OCI-M1 (cell line): ENCODE measurements at regions not wholly inside any gene's neighbourhood (a gene's known extent, or its start where the extent isn't known, plus 50 kb on each side); places are given as distances from the start of the nearest gene placed in this dataset.

Experiments
- DNase-seq: peaks from one replicate; lab custom pipeline; 2025; lab: John Stamatoyannopoulos, UW

DNA sequence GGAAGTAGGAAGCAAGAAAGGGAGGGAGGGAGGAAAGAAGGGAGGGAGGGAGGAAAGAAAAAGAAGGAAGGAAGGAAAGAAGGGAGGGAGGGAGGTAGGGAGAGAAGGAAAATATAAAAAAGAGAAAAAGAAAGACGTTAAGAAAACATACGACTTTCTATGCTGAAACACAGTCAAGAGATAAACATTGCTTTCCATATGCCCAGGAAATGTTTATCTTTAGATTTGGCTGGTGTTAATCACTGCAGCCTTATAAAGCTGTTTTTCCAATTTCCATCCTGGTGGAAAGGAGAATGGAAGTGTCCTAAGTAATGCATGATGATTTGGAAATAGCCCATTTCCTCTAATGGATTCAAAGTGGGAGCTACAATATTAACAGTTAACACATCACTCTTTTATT is 524.3 kb downstream of the MTRR start:
- DNase-seq = no peak

DNA sequence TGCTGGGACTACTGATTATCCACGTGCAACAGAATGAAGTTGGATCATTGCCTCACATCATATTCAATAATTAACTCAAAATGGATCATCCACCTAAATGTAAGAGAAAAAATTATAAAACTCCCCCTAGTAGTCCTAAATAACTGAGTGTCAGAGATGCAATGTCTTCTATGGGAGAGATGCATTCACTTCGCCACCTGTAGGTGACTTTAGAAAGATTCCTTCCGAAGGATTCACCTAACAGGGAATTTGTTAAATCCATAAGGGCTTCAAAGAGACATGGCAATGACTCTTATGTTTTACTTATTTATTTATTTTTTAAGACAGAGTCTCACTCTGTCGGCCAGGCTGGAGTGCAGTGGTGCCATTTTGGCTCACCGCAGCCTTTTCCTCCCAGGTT is 526.0 kb downstream of the MTRR start:
- no peak for DNase-seq

DNA sequence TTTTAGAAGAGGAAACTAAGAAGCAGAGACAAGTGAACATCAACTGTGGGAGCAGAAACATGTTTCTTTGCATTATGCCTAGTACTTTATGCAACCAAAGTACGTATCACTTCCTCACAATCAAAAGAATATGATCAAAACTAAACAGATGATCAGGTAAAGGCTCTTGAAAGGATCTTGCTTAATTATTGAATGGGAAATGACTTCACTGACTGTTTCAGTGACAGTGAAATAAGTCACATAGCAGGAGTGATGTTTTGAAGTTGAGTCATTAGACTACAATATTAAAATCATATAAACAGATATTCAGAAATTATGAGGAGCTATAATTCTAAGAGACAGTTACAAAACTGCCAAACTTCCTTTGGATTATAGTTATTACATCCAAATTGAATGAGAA is 527.3 kb downstream of the MTRR start:
- no peak for DNase-seq

DNA sequence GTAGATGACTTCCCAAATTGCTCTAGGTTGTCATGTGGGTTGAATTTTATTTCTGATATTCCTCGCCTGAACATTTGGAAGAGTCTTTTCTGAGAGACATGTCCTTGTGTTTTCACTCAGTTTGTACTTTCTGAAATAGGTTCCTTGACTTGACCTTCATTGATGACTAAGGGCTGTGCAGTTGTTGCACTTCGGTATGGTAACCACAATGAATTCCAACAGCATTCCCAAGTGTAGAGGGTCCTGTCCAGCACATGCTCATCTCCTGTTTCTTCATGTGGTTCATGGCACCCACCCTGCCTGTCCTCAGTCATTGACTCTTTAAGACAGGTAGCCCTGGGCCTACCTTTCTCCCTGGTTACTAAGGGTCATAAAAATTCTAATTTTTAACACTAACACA is 527.8 kb downstream of the MTRR start:
- DNase-seq = no peak

DNA sequence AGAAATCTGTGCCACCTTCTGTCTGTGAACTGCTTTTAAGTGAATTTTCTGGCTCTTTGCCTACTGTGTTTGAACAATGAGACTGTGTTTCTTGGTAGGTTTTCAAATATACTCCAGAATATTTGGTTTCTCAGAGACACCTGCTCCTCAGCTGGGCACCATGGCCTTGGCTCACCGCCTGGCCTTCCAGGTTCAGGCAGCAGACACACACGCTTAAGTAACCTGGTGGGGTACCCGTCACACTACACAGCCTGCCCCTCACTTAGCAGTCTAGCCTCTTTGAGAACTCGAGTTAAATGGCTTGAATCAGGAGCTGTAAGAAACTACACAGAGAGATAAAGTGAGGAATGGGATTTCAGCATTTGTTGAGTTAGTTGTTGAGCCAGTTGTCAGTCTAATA is 530.5 kb downstream of the MTRR start:
- DNase-seq = no peak

DNA sequence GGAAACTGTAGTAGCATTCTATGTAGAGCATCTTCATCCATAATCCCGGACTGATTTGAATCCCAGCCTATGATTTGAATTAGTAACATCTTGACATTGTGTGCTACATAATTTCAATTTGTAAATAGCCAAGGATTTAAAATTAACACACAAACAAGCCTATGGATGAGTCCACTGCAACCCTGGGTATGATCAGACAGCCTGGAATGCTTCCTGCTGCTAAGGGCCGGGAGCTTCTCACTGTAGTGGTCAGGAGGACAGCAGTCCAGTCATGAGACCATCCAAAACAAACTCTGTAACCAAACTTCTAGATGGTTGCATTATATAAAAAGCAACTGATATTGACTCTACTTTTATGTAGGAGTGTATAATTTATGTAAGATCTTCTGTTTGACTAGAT is 539.3 kb downstream of the MTRR start:
- DNase-seq = no peak

DNA sequence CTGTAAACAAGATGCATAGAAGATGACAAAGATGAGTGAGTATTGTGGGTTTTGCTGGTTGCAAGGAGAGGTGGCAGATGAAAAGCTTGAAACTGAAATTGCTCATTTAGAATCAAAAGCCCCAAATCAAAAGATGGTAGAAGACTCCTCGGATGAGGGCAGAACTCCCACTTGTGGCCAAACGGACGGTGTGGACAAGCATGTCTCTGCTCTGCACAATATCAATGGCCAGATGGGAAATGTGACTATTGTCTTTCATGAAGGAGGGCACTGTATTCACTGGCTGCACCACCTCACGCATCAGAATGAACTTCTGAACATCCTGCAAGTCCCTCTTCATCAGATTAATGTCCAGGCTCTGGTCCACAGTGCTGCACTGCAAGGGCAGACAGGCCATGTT is 541.7 kb downstream of the MTRR start:
- no peak for DNase-seq

DNA sequence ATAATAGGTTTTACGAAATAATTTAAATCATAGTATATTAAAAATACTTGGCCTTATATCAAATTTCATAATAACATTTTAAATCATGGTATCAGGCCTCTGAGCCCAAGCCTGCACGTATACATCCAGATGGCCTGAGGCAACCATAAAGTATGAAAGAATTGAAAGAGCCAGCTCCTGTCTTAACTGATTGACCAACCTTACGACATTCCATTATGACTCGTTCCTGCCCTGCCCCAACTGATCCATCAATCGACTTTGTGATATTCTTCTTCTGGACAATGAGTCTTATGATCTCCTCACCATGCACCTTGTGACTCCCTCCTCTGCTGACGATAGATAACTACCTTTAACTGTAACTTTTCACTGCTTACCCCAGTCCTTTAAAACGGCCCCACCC is 545.0 kb downstream of the MTRR start:
- DNase-seq = no peak

DNA sequence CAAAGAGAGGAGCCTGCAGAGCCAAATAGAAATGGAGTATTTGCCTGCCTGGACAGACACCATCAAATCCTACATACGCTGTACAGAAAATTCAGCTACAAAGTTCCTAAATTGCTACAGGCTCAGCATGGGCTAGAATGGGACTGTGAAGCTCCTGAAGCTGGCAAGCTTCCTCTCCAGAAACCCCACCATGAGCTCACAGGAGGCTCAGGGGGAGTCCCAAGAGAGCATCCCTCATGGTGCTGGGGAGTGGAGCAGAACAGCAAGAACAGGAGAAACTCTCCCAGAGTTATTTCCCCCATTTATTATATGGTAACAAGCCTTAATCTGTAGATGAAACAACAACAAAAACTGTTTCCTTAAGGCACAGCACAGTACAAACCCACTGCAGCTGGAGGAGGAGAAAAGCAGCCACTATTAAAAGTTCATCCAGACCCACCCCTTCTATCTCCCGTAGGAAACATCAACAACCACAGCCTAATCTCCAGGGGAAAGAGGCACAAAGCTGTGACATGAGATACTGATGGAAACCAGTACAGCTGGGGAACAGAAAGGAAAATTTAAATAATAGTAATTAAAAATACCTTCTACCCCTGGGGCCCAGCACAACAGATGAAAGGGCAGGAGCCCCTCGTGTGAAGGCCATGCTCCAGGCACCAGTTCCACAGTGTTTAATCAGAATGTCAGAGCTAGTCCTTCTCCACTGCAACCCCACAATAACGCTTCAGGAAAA is 548.5 kb downstream of the MTRR start:
- DNase-seq = no peak

DNA sequence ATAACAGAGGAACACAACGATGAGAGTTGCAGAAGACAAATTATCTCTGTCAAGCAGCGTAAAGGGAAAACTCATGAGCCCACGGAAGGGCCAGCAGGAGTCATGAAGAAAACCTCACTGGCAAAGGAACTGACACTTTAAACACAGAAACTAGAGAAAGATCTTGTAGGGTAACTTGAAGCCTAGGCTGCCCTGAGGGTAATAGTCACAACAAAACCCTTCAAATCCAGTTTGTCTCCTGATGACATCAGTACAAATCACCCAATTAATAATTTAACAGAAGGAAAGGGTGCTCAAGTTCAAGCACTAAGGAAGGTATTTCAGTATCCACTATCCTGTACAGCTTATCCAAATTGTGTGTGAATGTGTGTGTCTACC is 549.1 kb downstream of the MTRR start:
- no peak for DNase-seq

DNA sequence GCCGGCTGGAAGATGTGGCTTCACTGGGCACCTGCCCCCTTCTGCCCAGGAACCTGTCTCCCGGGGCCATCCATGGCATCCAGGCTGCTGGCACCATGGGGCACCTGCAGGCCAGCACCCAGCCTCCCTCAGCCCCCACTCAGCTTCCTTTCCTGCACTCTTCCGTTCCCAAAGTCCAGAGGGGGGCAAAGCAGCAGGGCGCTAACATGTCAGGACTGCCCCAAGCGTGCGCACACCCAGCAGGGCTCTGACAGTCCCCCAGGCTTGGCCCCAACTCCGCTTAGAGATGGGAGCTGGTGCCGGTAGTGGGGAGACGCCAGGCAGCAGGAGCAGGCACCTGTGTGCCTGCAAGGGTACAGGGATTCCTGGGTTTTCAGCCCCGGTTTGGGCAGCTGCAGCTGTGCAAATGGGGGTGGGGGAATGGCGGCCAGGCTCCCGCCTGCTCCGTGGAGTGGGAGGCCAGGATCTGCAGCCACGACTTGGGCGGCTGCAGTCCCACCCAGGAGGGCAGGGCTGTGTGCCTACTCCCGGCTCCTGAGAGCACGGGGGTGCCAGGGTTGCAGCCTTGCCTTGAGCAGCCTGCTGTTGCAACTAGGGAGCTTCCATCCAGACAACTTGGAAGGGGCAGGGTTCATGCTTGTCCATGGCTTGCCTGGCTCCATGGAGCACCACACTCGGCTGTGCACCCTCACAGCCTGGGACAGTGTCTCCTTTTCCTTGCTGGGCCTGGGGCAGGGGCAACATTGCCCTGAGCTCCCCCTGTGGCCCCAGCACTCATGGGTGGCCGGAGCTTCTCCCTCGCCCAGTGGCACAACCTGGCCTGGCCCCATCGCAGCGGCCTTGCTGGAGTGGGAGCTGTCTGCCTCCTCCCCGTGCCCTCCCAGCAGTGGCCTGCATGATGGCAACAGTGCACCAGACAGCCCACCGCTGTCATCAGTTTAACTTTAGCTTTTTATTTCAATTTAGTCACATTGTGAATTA is 561.1 kb downstream of the MTRR start:
- no peak for DNase-seq

DNA sequence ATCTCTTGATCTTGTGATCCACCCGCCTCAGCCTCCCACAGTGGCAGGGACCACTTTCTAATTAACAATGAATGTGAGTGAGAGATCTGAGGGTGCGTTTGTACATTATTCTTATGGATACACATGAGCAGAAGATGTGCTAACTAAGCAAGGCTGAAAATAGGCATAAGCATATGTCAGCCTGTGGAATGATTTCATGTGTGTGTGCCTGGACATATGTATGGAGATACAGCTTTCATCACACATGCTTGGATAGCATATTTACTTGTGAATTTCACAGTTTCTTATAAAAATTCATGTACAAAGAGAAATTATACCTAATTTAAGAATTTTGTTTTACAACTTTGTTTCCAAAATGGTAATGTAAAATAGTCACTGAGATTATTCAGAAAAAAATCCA is 565.6 kb downstream of the MTRR start:
- DNase-seq = no peak

DNA sequence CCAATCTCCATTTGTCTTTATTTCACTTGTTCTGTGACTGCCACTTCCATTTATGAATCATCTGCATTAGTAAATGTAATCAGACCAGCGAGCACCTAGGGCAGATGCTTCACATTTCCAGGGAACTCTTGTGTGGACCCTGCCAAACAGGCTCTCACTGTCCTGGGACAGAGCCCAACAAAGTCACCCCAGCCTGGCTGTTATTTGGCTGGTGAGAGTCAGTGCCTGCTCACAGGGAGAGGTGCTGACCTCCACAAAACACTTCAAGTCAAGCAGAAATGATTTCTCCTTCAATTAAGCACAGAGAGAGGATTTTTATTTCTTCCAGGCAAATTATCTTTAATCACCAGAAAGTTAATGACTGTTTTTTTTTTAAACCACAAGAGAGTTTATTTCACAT is 568.0 kb downstream of the MTRR start:
- DNase-seq = no peak

DNA sequence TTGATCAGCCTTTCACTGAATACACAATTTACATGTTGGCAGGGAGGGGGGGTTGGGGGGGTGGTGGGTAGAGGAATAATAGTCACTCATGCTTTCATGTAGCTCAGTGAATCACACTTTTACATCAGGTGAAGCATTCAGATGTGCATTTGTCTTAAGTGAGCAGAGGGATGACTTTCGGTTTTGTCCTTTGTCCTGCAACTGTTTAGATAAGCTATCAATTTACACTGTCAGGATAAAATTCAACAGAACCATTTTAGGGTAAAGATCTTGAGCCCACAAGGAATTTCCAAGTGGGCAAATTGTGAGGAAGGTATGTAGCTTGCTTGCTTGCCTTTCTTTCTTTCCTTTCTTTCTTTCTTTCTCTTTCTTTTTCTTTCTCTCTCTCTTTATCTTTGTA is 576.2 kb downstream of the MTRR start:
- no peak for DNase-seq

DNA sequence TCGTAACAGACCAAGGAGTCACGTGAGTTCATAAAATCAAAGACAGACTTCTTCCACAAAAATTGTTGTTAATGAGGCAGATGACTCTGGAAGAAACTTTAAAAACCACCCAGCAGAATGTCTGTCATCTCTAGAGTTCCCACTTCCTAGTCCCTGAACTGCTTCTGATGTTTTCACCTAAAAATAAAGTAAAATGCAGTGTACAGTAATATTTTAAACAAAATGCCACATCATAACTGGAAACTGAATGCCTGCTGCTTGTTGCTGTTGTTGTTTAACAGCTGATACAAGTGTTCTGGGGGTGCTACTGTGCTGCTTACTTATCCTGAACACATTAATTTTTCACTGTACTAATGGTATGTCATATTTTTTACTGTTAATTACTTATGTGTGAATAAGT is 577.2 kb downstream of the MTRR start:
- DNase-seq = no peak

DNA sequence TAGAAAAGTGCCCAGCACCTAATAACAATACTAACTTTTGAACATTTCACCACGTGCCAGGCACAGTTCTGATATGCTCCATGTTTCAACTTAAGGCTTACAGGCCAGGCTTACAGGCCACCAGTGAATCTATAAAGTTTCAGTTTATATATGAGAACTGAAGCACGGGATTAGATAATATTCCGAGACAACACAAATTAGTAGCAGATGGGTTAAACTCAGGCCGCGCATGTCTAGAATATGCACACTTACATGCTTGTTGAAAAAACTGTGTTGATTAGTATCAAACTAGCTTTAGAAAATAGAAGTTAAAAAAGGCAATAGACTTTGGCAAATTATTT is 587.9 kb downstream of the MTRR start:
- no peak for DNase-seq

DNA sequence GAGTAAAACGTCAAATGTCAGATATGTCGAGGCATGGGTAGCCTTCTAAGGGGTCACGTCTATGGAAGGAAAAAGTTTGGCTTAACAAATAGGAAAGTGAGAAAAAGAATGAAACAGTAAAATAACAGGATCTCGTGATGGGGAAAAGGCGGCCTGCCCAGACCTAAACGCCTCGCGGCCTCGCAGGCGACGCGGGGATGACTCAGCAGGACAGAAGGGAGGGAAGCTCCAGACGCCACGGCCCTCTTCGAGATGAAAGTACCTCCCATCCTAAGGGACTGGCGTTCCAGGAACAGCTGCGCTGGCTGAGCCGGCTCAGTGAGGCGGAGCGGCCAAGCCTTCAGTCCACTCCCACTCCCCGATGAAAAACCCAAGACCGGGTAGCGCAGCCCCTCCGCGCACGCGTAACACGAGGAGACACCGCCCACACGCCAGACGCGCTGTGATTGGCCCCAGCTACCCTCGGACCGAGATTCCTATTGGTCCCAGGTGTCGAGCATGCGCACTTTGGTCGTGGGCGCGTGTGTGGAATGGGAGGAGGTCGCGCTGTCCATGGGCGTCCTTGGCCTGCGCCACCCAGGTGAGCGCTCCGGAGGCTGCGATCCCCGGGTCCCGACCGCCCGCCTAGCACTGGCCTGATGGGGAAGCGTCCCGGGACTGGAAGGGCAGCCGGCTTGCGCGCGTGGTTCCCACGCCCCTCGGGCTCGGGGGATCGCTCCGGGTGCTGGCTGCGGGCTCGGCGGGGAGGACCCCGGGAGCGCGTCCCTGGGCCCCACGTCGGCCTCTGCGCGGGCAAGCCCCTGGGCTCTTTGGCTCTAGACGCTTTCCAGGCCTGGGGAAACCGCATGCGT is 588.5 kb downstream of the MTRR start:
- DNase-seq = no peak

DNA sequence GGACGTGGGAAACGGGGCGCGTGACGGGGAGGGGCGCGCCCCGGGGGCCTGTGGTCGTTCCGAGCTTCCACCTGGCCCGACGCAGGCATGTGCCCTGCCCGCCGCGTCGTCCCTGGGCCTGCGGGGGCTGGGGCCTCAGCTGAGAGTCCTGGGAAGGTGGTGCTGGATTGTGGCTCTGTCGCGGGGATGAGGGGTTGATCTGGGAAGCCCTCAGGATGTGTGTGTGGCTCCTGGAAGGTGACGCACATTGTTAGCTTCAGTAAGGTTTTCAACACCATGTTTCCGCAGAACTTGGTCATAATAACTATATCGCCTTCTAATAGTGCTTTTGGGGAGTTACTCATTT is 589.1 kb downstream of the MTRR start:
- DNase-seq = no peak

DNA sequence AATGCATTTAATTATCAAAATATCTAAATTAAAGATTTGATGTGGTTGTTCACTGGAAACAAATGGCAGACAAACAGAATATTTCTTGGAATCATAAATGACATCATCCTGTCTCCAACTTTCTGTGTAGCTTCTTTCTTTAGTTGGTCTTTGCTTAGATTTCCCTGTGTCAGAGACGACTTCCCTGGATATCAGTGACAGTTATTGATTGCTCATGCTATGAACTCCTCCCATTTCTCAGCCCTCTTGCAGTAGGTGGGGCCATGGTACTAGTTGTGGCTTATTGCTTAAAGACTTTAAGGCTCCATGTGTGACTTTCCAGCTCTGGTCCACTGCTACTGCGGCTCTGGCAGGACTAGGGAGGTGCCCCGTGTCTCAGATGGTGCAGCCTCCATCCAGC is 592.6 kb downstream of the MTRR start:
- DNase-seq = peak; percentile 2

DNA sequence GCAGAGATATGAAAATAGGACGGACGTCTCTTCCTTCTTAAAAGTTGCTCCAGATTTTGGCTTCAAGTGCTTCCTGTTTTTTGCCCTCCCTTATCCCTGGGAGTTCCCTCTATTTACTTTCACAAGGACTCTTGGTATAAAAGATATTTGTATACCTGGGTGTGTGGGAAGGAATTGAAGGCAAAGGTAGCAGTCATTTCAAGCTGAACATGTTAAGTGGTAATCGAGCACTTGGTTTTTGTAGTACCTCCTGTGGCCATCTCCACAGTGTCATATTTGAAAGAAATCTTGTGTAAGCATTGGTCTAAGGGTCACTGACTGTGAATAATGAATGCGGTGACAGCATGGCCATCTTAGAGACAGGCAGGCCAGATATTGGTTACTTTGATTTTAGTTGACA is 593.6 kb downstream of the MTRR start:
- no peak for DNase-seq

DNA sequence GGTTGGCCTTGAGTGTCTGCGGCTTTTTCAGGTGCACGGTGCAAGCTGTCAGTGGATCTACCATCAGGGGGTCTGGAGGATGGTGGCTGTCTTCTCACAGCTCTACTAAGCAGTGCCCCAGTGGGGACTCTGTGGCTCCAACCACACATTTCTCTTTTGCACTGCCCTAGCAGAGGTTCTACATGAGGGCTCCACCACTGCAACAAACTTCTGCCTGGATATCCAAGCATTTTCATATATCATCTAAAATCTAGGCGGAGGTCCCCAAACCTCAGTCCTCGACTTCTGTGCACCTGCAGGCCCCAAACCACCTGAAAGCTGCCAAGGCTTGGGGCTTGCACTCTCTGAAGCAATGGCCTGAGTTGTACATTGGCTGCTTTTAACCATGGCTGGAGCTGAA is 601.5 kb downstream of the MTRR start:
- DNase-seq = no peak

DNA sequence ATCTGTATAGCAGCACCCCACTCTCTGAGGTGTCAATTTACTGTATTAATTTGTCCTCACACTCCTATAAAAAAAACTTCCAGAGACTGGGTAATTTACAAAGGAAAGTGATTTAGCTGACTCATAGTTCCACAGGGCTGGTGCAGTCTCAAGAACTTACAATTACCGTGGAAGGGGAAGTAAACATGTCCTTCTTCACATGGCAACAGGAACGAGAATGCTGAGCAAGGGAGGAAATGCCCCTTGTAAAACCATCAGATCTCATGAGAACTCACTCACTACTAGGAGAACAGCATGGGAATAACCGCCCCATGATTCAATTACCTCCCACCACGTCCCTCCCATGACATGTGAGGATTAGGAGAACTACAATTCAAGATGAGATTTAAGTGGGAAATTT is 602.6 kb downstream of the MTRR start:
- no peak for DNase-seq

DNA sequence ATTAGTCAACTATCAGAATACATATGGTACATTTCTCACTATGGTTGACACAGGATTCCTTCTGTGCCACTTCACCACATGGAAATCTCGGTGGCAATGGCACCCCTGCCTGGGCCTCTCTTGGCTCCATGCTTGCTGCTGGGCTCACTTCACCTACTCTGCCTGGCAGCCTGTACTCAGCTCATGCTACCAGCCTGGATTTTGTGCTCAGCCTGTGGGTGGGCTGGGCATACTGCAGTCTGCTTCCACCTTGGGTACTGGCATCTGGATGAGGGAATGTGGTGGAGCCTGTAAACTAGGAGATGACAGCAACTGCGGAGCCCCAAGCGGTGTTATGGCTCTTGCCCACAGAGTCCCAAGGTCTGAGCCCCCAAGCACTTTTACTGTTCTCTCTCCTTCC is 604.1 kb downstream of the MTRR start:
- DNase-seq = no peak
